GM18867 (cell line): ENCODE measurements at regions not wholly inside any gene's neighbourhood (a gene's known extent, or its start where the extent isn't known, plus 50 kb on each side); places are given as distances from the start of the nearest gene placed in this dataset.
"Not testable (repeated sequence)": the region's sequence is repeated elsewhere in the genome, so short reads cannot be mapped to it uniquely, and the experiment has no call there.

ENCODE experiments used
- ATAC-seq: cut with Tn5 transposase; IDR thresholded peaks from one replicate; pipeline ENCODE4 v1.9.1; 2021; ENCODE audit warnings: mild to moderate bottlenecking, moderate library complexity; ENCODE audit not compliant: unreplicated experiment

- ATAC-seq: no peak
Measured at GRCh38 chr18:76721207-76721996, 101.0 kb upstream of the ZNF236 start.

- ATAC-seq: no peak
Measured at GRCh38 chr18:76720683-76721082, 101.7 kb upstream of the ZNF236 start.

- ATAC-seq: no peak
Measured at GRCh38 chr18:76715012-76715610, 107.2 kb upstream of the ZNF236 start.

- ATAC-seq: no peak
Measured at GRCh38 chr18:76713432-76713831, 108.9 kb upstream of the ZNF236 start.

- no peak for ATAC-seq
Measured at GRCh38 chr18:76712511-76713140, 109.7 kb upstream of the ZNF236 start.

- ATAC-seq: no peak
Measured at GRCh38 chr18:76710646-76711520, 111.5 kb upstream of the ZNF236 start.

- ATAC-seq: peak; percentile 73
Measured at GRCh38 chr18:76709659-76710645, 112.4 kb upstream of the ZNF236 start.

- ATAC-seq: no peak
Measured at GRCh38 chr18:76708722-76709353, 113.5 kb upstream of the ZNF236 start.

GRCh38 chr18:76708071-76708721, 114.2 kb upstream of the ZNF236 start:
- no peak for ATAC-seq

GRCh38 chr18:76707534-76707933, 114.8 kb upstream of the ZNF236 start:
- ATAC-seq: no peak

GRCh38 chr18:76704589-76704988, 117.8 kb upstream of the ZNF236 start:
- ATAC-seq: not testable (repeated sequence)

- ATAC-seq: no peak
Measured at GRCh38 chr18:76699923-76700322, 122.4 kb upstream of the ZNF236 start.

GRCh38 chr18:76697441-76697901, 124.9 kb upstream of the ZNF236 start:
- ATAC-seq: no peak

- no peak for ATAC-seq
Measured at GRCh38 chr18:76691800-76692199, 130.6 kb upstream of the ZNF236 start.

- ATAC-seq: no peak
Measured at GRCh38 chr18:76689646-76690264, 132.6 kb upstream of the ZNF236 start.

GRCh38 chr18:76688724-76689472, 133.5 kb upstream of the ZNF236 start:
- ATAC-seq: no peak

GRCh38 chr18:76687304-76687962, 134.9 kb upstream of the ZNF236 start:
- ATAC-seq: peak; percentile 44
